ENCODE measurements at regions not wholly inside any gene's neighbourhood (a gene's known extent, or its start where the extent isn't known, plus 50 kb on each side); places are given as distances from the start of the nearest gene placed in this dataset.
"Not testable (repeated sequence)": the region's sequence is repeated elsewhere in the genome, so short reads cannot be mapped to it uniquely, and the experiment has no call there.

GRCh38 chr1:188817814-188818213 is 1659.8 kb downstream of the BRINP3 start:
- no peak for DNase-seq

GRCh38 chr1:188822248-188822647 is 1655.4 kb downstream of the BRINP3 start:
- DNase-seq: no peak

GRCh38 chr1:188825471-188825870 is 1652.2 kb downstream of the BRINP3 start:
- DNase-seq: no peak

- DNase-seq: no peak
These were observed 1650.9 kb downstream of the BRINP3 start for GRCh38 chr1:188826800-188827199.

- no peak for DNase-seq
These were observed 1650.3 kb downstream of the BRINP3 start for GRCh38 chr1:188827400-188827799.

GRCh38 chr1:188841111-188841696 is 1636.5 kb downstream of the BRINP3 start:
- DNase-seq: not testable (repeated sequence)

GRCh38 chr1:188846468-188846867 is 1631.2 kb downstream of the BRINP3 start:
- DNase-seq: no peak

- no peak for DNase-seq
These were observed 1620.1 kb downstream of the BRINP3 start for GRCh38 chr1:188857526-188858087.

- no peak for DNase-seq
These were observed 1610.0 kb downstream of the BRINP3 start for GRCh38 chr1:188867614-188868013.

- DNase-seq: no peak
These were observed 1606.5 kb downstream of the BRINP3 start for GRCh38 chr1:188871164-188871563.

GRCh38 chr1:188872376-188872775 is 1605.3 kb downstream of the BRINP3 start:
- DNase-seq: no peak

GRCh38 chr1:188877668-188878067 is 1600.0 kb downstream of the BRINP3 start:
- no peak for DNase-seq

GRCh38 chr1:188888386-188888785 is 1589.3 kb downstream of the BRINP3 start:
- no peak for DNase-seq

GRCh38 chr1:188889166-188889565 is 1588.5 kb downstream of the BRINP3 start:
- DNase-seq: no peak

GRCh38 chr1:188891958-188892357 is 1585.7 kb downstream of the BRINP3 start:
- no peak for DNase-seq

GRCh38 chr1:188895611-188896010 is 1582.1 kb downstream of the BRINP3 start:
- DNase-seq: no peak

- no peak for DNase-seq
These were observed 1574.4 kb downstream of the BRINP3 start for GRCh38 chr1:188903241-188903640.

GRCh38 chr1:188904201-188904600 is 1573.5 kb downstream of the BRINP3 start:
- no peak for DNase-seq

- DNase-seq: no peak
These were observed 1570.6 kb downstream of the BRINP3 start for GRCh38 chr1:188906921-188907641.

- DNase-seq: no peak
These were observed 1547.3 kb downstream of the BRINP3 start for GRCh38 chr1:188930382-188930781.

- DNase-seq: no peak
These were observed 1546.2 kb downstream of the BRINP3 start for GRCh38 chr1:188931506-188931905.

- no peak for DNase-seq
These were observed 1539.6 kb downstream of the BRINP3 start for GRCh38 chr1:188937965-188938551.

GRCh38 chr1:188941986-188942385 is 1535.7 kb downstream of the BRINP3 start:
- no peak for DNase-seq

- no peak for DNase-seq
These were observed 1528.0 kb downstream of the BRINP3 start for GRCh38 chr1:188949701-188950100.
